GM03348 (cell line): ENCODE measurements at regions not wholly inside any gene's neighbourhood (a gene's known extent, or its start where the extent isn't known, plus 50 kb on each side); places are given as distances from the start of the nearest gene placed in this dataset.

ENCODE experiments used
- DNase-seq: peaks from one replicate; pipeline ENCODE4 v3.0.0; 2012; ENCODE audit warnings: low spot score

DNA sequence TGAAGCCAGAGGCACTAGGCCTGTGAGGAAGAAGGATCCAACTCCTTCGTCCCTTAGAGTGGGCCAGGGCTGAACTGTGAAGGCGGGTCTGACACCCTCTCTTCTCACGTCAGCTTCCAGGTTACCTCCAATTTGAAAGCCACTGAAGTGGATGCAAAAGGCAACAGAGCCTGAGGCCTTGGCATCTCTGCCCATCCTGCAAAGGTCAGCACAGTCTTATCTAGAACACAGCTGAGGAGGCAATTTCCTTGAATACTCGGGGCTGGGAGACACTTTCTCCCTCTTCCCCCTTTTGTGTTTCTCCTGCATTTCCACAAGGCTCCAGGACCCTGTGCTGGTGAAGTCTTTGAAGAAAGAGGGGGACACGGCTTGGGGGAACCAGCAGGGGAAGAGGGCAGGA lies 91.6 kb upstream of the PAX6 start:
- no peak for DNase-seq

DNA sequence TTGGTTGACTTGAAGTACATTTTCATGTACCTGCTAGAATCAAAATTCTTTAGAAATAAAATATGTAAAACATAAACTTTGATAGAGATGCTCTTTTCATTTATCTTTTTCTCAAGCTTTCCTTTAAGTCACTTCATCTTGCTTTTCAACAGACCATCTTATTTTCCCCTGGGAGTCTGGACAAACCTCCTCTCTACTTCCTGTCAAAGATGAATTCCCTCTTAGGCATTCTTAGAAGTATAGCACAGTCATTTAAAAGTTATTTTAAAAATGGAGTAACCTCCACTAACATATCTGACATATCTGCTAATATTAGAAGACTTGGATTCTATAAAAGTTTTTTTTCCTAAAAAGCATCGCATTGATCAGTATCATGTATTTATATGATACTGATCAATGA lies 84.8 kb upstream of the PAX6 start:
- peak; percentile 32 for DNase-seq

DNA sequence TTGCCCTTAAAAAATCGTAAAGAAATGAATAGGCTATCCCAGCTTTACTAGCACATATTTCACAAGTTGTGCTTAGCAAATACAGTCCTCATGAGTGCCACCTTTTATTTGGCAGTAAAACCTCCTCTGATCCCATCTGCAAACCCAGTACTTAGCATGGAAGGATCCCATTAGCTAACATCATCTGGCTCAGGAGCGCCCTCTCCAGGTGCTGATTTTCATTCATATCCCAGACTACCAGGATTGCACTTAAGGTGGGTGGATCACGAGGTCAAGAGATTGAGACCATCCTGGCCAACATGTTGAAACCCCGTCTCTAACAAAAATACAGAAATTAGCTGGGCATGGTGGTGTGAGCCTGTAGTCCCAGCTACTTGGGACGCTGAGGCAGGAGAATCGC lies 76.1 kb upstream of the PAX6 start:
- no peak for DNase-seq

DNA sequence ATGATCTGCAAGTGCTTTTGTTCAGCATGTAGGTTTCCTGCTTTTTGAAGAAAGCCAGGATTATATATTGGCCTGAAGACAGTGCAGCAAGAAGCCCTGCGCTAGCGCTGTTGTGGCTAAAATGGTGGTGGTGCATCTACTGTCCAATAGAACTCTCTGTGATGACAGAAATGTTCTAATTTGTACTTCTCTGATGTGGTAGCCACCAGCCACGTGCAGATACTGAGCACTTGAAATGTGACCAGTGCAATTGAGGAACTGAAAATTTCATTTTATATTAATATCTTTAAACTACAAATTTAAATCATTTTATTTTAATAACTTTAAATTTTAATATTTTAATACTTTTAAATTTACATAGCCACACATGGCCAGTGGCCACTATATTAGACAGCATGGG lies 73.0 kb upstream of the PAX6 start:
- no peak for DNase-seq

DNA sequence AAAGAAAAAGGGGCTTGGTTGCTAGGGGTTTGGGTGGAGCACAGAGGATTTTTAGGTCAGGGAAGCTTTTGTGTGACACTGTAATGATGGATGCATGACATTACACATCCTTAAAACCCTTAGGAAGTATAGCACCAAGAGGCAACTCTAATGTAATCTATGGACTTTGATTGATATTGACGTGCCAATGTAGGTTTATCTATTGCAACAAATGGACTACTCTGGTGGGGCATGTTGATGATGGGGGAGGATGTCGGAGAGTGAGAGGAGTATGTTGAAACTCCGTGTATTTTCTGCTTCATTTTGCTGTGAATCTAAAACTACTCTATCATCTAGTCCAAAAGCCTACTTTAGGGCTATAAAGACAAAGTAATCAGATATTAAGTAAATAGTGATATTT lies 72.3 kb upstream of the PAX6 start:
- DNase-seq: no peak

DNA sequence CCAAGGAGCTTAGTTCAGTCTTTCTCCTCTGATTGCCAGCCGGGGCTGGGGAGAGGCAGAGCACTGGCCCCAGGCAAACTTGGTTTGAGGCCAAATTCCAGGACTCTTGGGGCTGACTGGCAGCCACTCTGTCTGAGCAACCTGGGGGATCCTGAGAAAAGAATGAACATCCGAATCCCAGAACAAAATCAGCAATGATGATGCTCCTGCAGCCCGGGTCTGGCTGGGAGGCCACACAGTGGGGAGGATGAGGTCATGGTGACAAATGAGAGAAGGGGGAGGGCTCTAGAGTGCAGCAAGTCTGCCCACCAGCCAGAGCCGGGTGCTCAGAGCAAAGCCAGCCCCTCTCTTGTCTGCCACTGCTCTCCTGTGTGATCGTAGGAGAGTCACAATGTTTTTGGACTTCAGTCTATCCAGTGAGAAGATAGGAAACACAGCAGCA lies 71.8 kb upstream of the PAX6 start:
- DNase-seq: no peak

DNA sequence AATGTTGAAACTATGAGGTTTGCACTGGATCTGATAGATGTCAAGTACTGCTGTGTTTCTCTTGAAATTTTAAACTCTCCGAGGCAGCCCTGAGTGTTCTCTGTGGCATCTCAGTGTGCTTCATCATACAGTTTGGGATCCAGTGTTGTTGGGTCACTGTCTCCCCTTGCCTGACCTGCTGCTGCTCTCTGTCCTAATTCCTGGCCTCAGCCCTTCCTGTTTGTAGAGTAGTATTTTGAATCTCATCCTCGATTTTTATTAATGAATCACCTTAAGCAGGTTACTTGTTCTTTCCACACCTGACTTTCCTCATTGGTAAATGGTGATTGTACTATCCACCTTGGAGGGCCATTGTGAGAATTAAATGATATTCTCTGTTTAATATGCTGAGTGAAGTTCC lies 70.7 kb upstream of the PAX6 start:
- DNase-seq: no peak

DNA sequence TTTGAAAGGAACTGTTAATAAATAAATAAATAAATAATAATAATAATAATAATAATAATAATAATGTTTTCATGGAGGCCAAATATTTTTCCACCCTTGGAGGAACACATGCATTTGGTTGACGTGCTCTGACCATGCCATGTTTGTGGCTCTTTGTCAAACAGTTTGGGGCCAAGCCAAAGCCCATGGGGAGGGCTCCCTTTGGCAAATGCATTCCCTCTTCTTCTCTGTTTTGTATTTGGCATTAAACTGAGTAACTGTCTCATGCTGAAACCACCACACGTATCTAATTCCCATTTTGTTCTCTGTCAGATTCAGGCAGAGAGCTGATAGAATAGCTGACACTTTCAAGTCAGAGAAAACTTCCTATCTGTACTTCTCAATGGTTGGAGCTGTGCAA lies 68.6 kb upstream of the PAX6 start:
- no peak for DNase-seq

DNA sequence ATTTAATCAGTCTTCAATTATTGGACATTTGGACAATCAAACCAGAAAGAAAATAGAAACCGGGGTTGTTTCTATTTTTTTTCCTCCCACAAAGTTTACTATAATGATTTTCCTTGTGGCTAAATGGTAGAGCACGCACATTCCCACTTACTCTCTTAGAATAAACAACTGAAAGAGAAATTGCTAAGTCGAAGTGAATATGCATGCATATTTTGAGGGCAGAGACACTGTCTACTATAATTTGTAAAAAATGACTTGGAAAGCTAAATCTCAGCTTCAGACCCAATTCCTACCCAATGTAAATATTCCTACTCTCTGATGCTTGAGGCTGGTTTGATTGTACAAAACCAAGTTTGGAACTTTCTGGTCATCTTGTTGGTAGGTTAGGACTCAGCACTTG lies 66.7 kb upstream of the PAX6 start:
- DNase-seq: no peak

DNA sequence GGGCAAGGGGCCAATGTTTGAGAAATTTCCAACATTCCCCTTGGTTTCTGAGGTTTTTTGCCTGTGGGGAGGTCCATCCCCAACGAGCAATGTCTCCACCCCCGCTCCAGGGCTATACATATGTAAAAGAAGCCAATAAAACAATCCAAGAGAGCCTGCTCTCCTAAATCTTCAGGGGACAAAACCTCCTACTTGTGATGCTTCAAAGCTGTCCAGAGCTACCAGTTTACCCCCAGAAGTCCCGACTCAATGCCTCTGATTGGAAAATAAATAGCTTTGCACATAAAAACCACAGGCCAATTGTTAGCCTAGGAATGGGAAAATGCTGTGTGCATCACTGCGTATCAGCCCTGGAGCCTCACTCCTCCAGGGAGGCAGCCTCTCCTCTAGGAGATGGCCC lies 66.0 kb upstream of the PAX6 start:
- no peak for DNase-seq

DNA sequence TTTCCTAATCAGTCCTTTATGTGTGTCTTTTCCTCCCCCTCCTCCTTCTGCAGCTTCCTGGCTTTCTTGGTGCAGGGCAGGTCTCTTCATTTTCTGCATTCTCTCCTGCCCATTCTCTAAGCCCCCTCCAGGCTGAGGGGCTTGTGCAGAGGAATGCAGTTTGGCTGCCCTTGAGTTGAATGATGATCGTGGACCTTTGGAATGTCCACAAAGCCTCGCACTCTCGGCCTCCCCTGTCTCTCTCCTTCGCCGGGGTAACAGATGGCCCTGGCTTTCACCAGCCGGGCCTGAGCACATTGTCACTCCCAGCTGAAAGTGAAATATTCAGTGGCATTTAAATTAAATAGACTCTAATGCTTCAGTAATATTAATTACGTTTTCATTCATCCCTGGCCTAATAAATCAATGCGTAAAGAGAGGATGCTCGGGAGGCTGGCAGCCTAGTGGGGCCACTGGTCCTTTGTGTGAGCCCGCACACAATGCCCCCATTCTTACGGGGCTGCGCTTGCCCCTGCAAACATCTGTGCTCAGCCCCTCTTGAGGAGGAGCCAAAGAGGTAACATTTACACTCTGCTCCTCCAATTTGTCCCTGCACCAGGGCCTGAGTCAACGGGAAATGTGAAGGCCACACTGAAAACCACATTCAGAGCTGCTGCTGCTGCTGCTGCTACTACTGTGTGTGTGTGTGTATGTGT lies 64.9 kb upstream of the PAX6 start:
- no peak for DNase-seq

DNA sequence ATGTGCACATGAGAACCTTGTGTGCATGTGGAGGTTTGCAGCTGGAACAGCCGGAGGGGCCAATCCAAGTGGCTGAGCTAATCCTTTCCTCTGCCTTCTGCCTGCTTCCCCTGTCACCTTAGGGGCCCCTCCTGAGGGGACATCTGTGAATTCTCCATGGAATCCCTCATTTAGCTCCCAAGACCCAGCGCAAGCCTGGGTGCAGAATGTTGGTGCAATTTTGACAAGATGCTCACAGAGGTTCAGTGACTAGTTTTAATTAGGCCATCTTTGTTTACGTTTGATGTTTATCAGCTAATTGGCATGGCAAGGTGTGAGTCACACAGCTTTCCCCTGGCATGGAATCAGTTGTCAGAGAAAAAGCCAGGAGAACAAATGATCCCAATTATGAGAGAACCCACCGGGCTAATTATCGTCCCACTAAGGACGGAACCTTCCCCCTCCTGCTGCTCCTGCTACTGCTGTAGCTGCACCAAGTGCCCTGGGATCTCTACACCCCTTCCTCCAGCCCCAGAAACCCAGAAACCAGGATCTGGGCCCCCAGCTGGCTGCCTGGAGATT lies 63.6 kb upstream of the PAX6 start:
- DNase-seq: no peak

DNA sequence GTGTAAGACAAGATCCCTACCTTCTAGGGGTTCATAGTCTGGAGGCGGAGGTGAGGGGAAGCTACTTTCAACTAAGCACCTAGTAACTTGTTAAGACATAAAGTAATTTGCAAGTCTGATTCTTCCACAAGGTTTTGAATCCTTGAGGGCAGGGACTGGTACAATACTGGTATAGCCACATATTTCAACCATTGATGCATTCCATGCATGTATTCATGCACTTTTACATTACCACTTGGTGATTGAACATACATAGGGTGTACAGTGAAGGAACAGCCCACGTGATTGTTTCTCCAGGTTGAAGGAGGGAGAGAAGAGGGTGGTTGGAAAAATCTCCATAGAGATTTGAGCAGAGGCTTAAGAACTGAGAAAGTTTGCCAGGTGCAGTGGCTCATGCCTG lies 62.0 kb upstream of the PAX6 start:
- DNase-seq: no peak

DNA sequence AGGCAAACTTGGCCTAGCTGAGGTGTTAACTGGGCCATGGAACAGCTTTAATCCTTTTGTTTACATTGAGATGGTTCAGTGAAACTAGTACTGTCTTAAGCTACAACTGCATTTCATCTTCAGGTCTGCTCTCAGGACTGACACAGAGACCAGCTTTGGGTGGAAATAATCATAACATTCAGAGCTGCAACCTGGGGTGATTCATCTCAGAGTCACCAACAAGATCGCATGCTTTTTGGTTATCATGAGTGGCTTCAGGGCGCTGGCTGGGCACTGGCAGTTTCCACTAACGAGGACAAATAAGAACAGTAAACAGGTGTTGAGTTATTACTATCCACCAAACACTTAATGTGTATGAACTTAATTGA lies 60.9 kb upstream of the PAX6 start:
- no peak for DNase-seq

DNA sequence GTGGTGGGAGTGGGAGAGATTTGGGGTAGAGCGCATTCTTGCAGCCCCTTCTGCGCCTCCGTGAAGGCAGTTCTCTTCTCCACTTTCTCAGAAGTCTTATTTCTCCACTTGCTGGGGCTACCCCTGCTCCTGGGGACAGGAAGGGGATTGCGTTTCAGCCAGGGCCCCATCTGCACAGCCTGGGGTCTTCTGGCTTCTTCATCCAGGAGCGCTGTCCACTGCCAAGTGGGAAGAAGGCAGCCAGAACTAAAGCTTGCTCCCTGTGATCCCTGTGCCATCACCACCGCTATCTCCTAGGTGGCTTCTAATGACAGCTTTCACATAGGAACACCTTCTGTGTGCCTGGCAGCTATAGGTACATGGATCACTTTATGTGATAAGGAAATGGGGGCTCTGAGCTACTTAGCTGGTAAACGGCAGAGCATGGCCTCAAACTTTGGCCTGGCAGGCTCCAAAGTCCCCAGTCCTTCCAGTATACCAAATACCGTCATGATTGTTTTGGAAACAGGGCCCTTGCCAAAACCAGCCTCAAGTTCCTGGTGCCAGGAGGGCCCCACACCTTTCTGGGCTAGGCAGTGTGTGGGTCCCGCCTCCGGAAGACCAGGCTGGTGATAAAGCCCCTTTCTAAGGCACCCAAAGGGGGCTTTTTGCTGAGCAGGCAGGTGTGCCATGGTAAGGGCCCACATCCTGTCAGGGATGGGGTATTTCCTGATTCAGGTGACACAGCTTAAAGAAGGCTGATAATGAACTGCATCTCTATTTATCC lies 60.4 kb upstream of the PAX6 start:
- no peak for DNase-seq

DNA sequence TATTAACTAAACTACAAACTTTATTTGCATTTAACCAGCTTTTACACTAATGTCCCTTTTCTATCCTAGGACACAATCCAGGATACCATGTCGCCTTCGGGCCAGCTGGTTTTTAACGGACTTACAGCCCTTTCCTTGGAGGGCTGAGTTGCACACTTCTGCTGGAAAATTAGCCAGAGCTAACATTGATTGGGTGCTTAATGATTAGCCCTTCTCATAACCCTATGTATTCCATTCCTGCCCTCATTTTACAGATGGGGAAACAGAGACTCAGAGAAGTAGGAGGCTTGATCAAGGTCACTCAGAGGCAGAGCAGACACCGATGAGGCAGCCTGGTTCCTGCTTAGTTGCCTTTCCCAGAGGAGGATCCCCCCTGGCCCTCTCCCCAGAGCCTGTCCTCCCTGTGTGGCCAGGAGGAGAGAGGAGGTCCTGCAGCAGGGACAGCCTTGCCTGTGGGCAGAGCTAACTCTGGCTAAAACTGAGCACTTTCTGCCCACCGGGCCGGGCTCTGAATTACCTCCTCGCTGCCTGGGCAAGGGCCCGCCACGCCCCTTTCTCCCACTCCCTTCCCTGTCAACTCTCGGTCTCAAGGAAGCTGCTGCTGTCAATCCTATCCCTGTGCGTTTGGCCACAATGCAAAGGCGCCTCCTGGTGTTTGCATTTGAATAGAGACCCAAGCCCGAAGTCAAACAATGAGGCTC lies 59.6 kb upstream of the PAX6 start:
- DNase-seq: peak; percentile 70

DNA sequence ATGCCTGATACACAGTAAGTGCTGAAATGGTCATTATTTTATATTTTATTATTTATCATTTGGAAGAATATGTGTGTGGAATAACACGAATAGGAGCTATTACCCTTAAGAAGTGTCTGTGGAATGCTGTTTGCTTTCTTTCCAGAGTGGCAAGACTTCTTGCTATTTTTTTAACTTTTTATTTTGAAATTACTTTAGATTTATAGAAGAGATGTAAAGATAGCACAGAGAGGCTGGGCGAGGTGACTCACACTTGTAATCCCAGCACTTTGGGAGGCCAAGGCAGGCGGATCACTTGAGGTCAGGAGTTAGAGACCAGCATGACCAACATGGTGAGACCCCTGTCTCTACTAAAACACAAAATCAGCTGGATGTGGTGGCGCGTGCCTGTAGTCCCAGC lies 58.9 kb upstream of the PAX6 start:
- no peak for DNase-seq

DNA sequence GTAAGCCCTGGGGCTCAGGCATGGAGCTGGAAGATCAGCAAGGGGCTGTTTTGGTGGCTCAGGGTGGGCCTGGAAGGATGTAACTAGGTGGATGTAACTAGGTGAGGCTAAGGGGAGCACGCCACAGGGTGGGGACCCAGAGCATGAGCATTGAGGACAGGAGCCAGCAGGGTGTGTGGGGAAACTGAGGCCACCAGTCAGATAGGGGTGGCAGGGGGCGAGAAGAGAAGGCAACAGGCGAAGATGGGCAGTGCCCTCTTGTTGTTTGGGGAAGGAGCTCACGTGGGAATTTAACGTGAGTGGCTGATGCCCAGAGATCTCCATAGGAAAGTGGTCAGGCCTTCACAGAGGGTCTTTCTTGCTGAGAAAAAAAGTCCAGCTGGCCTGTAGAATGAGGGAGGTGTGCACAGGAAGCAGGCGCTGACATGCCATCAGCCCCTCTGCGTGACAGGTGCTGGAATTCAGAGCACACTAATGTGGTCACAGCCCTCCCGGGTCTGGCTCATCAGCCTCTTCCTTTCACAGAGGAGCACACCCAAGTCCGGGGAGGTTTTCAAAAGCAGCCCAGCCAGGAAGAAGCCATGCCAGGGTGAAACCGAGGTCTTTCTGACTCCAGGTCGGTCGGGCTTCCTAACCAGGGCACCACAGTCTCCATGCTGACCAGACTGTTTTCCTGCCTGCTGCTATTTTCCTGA lies 54.6 kb upstream of the PAX6 start:
- DNase-seq: no peak

DNA sequence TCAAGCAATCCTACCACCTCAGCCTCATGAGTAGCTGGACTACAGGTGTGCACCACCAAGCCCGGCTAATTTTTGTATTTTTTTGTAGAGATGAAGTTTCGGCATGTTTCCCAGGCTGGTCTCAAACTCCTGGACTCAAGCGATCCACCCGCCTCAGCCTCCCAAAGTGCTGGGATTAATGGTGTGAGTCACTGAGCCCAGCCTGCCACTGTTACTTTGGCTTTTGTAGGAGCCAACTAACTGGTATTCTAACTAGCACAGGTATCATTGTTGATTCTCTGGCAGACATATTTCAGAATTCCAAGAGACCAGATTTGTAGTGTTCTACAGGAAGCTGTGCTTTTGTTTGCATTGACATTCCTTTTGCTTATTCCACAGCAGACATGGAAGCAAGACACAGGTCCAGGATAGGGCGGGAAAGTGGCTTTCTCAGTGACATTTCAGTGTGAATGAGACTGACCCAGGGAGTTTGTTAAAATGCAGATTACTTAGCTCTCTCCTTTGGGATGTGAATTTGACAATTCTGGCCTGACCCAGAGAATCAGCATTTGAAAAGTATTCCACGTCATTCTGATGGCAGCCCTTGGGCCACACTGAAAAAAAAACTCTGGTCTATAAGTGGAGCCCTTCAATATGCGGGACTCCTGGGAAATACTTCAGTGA lies 52.2 kb upstream of the PAX6 start:
- no peak for DNase-seq

DNA sequence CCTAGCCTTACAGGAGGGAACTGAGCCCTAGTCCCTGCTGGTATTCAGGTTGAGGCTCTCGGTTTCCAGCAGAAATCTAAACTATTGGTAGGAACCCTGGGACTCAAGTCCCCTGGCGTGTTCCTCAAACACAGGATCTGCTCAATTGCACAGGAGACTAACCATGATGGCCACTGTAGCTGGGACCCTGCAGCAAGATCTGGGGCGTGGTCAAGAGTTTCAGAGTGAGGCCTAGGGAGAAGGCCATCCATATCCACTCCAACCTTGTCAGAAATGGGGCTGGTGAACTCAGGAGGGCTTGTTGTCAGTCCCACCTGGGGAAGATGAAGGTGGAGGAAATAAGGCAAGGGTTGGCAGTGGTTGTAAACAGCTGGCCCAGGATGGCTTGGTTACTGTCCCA lies 49.9 kb upstream of the PAX6 start:
- DNase-seq: no peak
